GM12878 (cell line): ENCODE measurements at regions not wholly inside any gene's neighbourhood (a gene's known extent, or its start where the extent isn't known, plus 50 kb on each side); places are given as distances from the start of the nearest gene placed in this dataset.

Experiments
- ATAC-seq: fragments of 200-7000 bp; cut with Tn5 transposase; 3 replicates; pipeline ENCODE4 v1.9.1; 2020; ENCODE audit warnings: mild to moderate bottlenecking, moderate library complexity
- BruUV-seq: library from RNA; stranded (reverse); fragments of 400-500 nt; replicated peaks from 2 replicates; lab custom pipeline; 2021; lab: Mats Ljungman, UMichigan
- CTCF ChIA-PET: fragments of 300-600 bp; sonication (Branson Sonifier 250); formaldehyde crosslinking; extraction: SDS; loops from one replicate; lab custom pipeline; 2021; ENCODE audit warnings: inconsistent platforms; lab: Yijun Ruan, JAX
- POLR2A ChIA-PET: fragments of 350-600 bp; formaldehyde crosslinking; extraction: SDS; loops from one replicate; lab custom pipeline; 2021; ENCODE audit warnings: inconsistent platforms; lab: Charles Lee
- RAD21 ChIA-PET: fragments of 300-600 bp; sonication (Branson Sonifier 250); formaldehyde crosslinking; loops from one replicate; lab custom pipeline; 2023; ENCODE audit warnings: antibody characterized with exemption; ENCODE audit not compliant: unreplicated experiment; lab: Charles Lee
- SMC1A ChIA-PET: fragments of 300-600 bp; sonication (Branson Sonifier 250); formaldehyde crosslinking; loops from one replicate; lab custom pipeline; 2023; ENCODE audit not compliant: unreplicated experiment, uncharacterized antibody; lab: Charles Lee
- DNase-seq: peaks from one replicate; pipeline ENCODE4 v3.0.0-alpha.2; 2011; ENCODE audit warnings: low read depth, low spot score
- FAIRE-seq: peaks from 3 replicates; lab custom pipeline; 2011; peaks lifted over from hg19 to GRCh38; lab: Jason Lieb, UNC
- H2AFZ ChIP-seq: 2 replicates; pipeline ENCODE4 v1.6.0; 2011; ENCODE audit warnings: low read depth, low read length, control low read depth; ENCODE audit not compliant: control insufficient read depth
- H3K27ac ChIP-seq: 2 replicates; pipeline ENCODE4 v1.5.1; 2011; ENCODE audit warnings: control low read depth; ENCODE audit not compliant: control insufficient read depth, insufficient read depth
- H3K27me3 ChIP-seq, 2 experiments: replicated peaks in 1 of 2; 2 replicates each; pipeline versions ENCODE4 v1.6.0 to v1.6.1; 2011; ENCODE audit warnings: low read length in 1 of 2; ENCODE audit not compliant: control insufficient read depth in 2 of 2, insufficient read depth in 2 of 2
- H3K36me3 ChIP-seq, 2 experiments: 2 replicates each; pipeline ENCODE4 v1.5.1; 2011; ENCODE audit warnings: low read length in 1 of 2; ENCODE audit not compliant: control insufficient read depth in 2 of 2, insufficient read depth in 2 of 2
- H3K4me1 ChIP-seq: 2 replicates; pipeline ENCODE4 v1.6.1; 2011; ENCODE audit warnings: mild to moderate bottlenecking, low read length, moderate library complexity, mixed read lengths; ENCODE audit not compliant: control insufficient read depth, insufficient read depth
- H3K4me2 ChIP-seq: 2 replicates; pipeline ENCODE4 v1.6.0; 2011; ENCODE audit warnings: control low read depth; ENCODE audit not compliant: control insufficient read depth, insufficient read depth
- H3K4me3 ChIP-seq: fragments of 200-600 bp; sonication (generic); 2 replicates; pipeline ENCODE4 v1.5.1; 2016
- H3K79me2 ChIP-seq: 2 replicates; pipeline ENCODE4 v1.6.0; 2011; ENCODE audit warnings: low read length; ENCODE audit not compliant: control insufficient read depth, insufficient read depth
- H3K9ac ChIP-seq: 2 replicates; pipeline ENCODE4 v1.8.0; 2011; ENCODE audit warnings: low read length, control low read depth, mixed read lengths; ENCODE audit not compliant: control insufficient read depth, insufficient read depth
- H3K9me3 ChIP-seq: replicated peaks from 3 replicates; pipeline ENCODE4 v1.5.1; 2011; ENCODE audit warnings: mild to moderate bottlenecking, low read length; ENCODE audit not compliant: control insufficient read depth, insufficient read depth
- H4K20me1 ChIP-seq: 2 replicates; pipeline ENCODE4 v1.6.0; 2011; ENCODE audit not compliant: control insufficient read depth, insufficient read depth
- ETV6 ChIP-seq, 2 experiments: fragments of 450-650 bp in 1 of 2; IDR thresholded peaks in 1 of 2; conservative IDR thresholded peaks in 1 of 2; 2 replicates each; pipeline ENCODE4 v1.6.1; 2014; ENCODE audit warnings: antibody characterized with exemption in 1 of 2, borderline replicate concordance in 1 of 2, low read depth in 1 of 2, mild to moderate bottlenecking in 1 of 2, moderate library complexity in 1 of 2
- HSF1 ChIP-seq: fragments of 150-350 bp; IDR thresholded peaks from 2 replicates; pipeline ENCODE4 v1.6.1; 2014; ENCODE audit warnings: mild to moderate bottlenecking, low read depth, low read length
- IKZF2 ChIP-seq, 2 experiments: fragments of 450-650 bp; IDR thresholded peaks; 2 replicates each; pipeline ENCODE4 v1.6.1; 2017; ENCODE audit warnings: mild to moderate bottlenecking in 2 of 2, moderate library complexity in 2 of 2
- MTA3 ChIP-seq: IDR thresholded peaks from 2 replicates; pipeline ENCODE4 v1.6.1; 2012; ENCODE audit warnings: low read length, inconsistent platforms, borderline replicate concordance
- PAX5 ChIP-seq: IDR thresholded peaks from 2 replicates; pipeline ENCODE4 v1.6.1; 2011; ENCODE audit warnings: low read depth, low read length, borderline replicate concordance
- TAF1 ChIP-seq: IDR thresholded peaks from 2 replicates; pipeline ENCODE4 v1.6.1; 2011; ENCODE audit warnings: mild to moderate bottlenecking, low read depth, low read length, borderline replicate concordance
- YBX1 ChIP-seq: fragments of 450-650 bp; IDR thresholded peaks from 2 replicates; pipeline ENCODE4 v1.6.1; 2016; ENCODE audit warnings: antibody characterized with exemption
- ZBTB40 ChIP-seq: fragments of 450-650 bp; IDR thresholded peaks from 2 replicates; pipeline ENCODE4 v1.6.1; 2016; ENCODE audit warnings: mild to moderate bottlenecking, moderate library complexity, borderline replicate concordance
- WGBS: methylation state at CpG from one replicate; pipeline ENCODE4 v1.1.6; 2016; ENCODE audit warnings: low lambda C conversion rate; ENCODE audit not compliant: insufficient replicate concordance, insufficient coverage; ENCODE audit errors: missing lambda C conversion rate; 5-methylcytosine and 5-hydroxymethylcytosine counted together
- in situ Hi-C: fragments of 300-500 bp; cut with MboI; formaldehyde crosslinking; loops from 9 replicates; pipeline ENCODE4 v1.14.3; 2018; ENCODE audit warnings: mixed read lengths
- intact Hi-C: fragments of 100-400 bp; cut with micrococcal nuclease; formaldehyde crosslinking; loops from one replicate; pipeline ENCODE4 v1.14.2; 2022; ENCODE audit not compliant: unreplicated experiment

DNA sequence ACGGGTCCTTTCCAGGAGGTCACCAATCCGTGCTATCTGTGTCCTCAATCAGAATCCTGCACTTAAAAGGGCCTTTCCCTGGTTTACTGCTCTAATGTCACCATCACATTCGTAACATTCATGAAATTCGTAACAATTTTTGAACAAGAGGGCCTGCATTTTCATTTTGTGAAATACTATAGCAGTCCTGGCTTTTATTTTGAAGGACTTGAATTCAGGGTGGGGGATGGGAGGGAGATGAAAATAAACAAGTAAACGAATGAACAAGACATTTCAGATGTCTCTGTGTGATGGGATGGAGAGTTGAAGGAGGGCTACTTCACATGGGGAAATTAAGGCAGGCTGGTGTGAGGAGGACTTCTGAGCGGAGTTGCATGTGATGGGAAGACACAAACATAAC lies 281.0 kb downstream of the TSHZ3 start:
- ChIA-PET RAD21 (no interaction called here), CTCF (no interaction called here), POLR2A (no interaction called here), SMC1A (no interaction called here)
- H3K27me3 ChIP-seq: no peaks in the 10 kb centered on the region
- TF ChIP-seq HSF1 (no peak), ZBTB40 (no peak), PAX5 (no peak), MTA3 (no peak), ETV6 (conservative IDR thresholded peaks at IDR 0.05 in 1 of 2, IDR thresholded peaks at IDR 0.05 in 1 of 2; ENCODE audit: borderline replicate concordance in 1 of 2, low read depth in 1 of 2) (no peak), TAF1 (no peak), YBX1 (no peak), IKZF2 (IDR thresholded peaks at IDR 0.05) (no peak)
- no peak overlapping the region for H3K9ac ChIP-seq
- H3K4me1 ChIP-seq: no peaks in the 10 kb centered on the region
- FAIRE-seq: no peak
- H3K36me3 ChIP-seq: no peaks in the 10 kb centered on the region
- no peak overlapping the region for H3K4me2 ChIP-seq
- H3K79me2 ChIP-seq: no peaks in the 10 kb centered on the region
- no peak for DNase-seq
- H3K9me3 ChIP-seq: no peaks in the 10 kb centered on the region; the same call in 2 of the 3 replicates
- H2AFZ ChIP-seq: no peak overlapping the region
- ATAC-seq: no peak
- 6% methylated on average over 6 of the region's 6 CpGs for WGBS
- no peaks in the 10 kb centered on the region for H4K20me1 ChIP-seq
- in situ Hi-C loops (no loop called here), intact Hi-C loops (no loop called here)
- no TSS peak for BruUV-seq
- H3K27ac ChIP-seq: no peak overlapping the region
- H3K4me3 ChIP-seq: no peak overlapping the region
